HG03460 (cell line): ENCODE measurements at regions not wholly inside any gene's neighbourhood (a gene's known extent, or its start where the extent isn't known, plus 50 kb on each side); places are given as distances from the start of the nearest gene placed in this dataset.

Experiments used
- ATAC-seq: cut with Tn5 transposase; IDR thresholded peaks from one replicate; pipeline ENCODE4 v1.9.1; 2021; ENCODE audit not compliant: unreplicated experiment

GRCh38 chr17:36861531-36861930, 75.7 kb upstream of the LHX1 start:
- ATAC-seq, result no peak

GRCh38 chr17:36862116-36862920, 75.0 kb upstream of the LHX1 start:
- no peak for ATAC-seq

GRCh38 chr17:36863131-36863530, 74.1 kb upstream of the LHX1 start:
- ATAC-seq, result no peak

GRCh38 chr17:36863676-36864612, 73.3 kb upstream of the LHX1 start:
- no peak for ATAC-seq

- ATAC-seq, result no peak
Measured at GRCh38 chr17:36864827-36865430, 72.3 kb upstream of the LHX1 start.

- no peak for ATAC-seq
Measured at GRCh38 chr17:36867716-36868341, 69.4 kb upstream of the LHX1 start.

GRCh38 chr17:36868777-36869176, 68.5 kb upstream of the LHX1 start:
- ATAC-seq, result no peak

GRCh38 chr17:36869441-36869840, 67.8 kb upstream of the LHX1 start:
- ATAC-seq, result no peak

GRCh38 chr17:36869856-36870719, 67.2 kb upstream of the LHX1 start:
- no peak for ATAC-seq

- ATAC-seq, result no peak
Measured at GRCh38 chr17:36870720-36870999, 66.6 kb upstream of the LHX1 start.

- ATAC-seq, result no peak
Measured at GRCh38 chr17:36875698-36876293, 61.5 kb upstream of the LHX1 start.

- no peak for ATAC-seq
Measured at GRCh38 chr17:36876966-36877365, 60.3 kb upstream of the LHX1 start.

GRCh38 chr17:36877771-36878170, 59.5 kb upstream of the LHX1 start:
- ATAC-seq, result no peak

- no peak for ATAC-seq
Measured at GRCh38 chr17:36878216-36878615, 59.1 kb upstream of the LHX1 start.

- ATAC-seq, result no peak
Measured at GRCh38 chr17:36879027-36879426, 58.2 kb upstream of the LHX1 start.

GRCh38 chr17:36879624-36880131, 57.6 kb upstream of the LHX1 start:
- ATAC-seq, result no peak

GRCh38 chr17:36880268-36880905, 56.9 kb upstream of the LHX1 start:
- no peak for ATAC-seq

GRCh38 chr17:36881323-36881722, 56.0 kb upstream of the LHX1 start:
- ATAC-seq, result no peak

- ATAC-seq, result no peak
Measured at GRCh38 chr17:36884495-36885152, 52.7 kb upstream of the LHX1 start.
